ENCODE measurements at regions not wholly inside any gene's neighbourhood (a gene's known extent, or its start where the extent isn't known, plus 50 kb on each side); places are given as distances from the start of the nearest gene placed in this dataset.

- TF ChIP-seq CTCF (IDR thresholded peaks at IDR 0.05): no peak
- TF ChIP-seq POLR2A (IDR thresholded peaks at IDR 0.05): no peak
Observed at GRCh38 chr19:27887946-27888345, 1325.0 kb downstream of the UQCRFS1 start.
